Endothelial cell of umbilical vein (primary cell): ENCODE measurements at regions not wholly inside any gene's neighbourhood (a gene's known extent, or its start where the extent isn't known, plus 50 kb on each side); places are given as distances from the start of the nearest gene placed in this dataset.

ENCODE experiments used
- BruUV-seq: library from RNA; stranded (reverse); fragments of 400-500 nt; replicated peaks from 2 replicates; lab custom pipeline; 2021; lab: Mats Ljungman, UMichigan
- CTCF ChIA-PET: fragments of 300-600, 350-600 bp; sonication (Branson Sonifier 250); formaldehyde crosslinking; loops from one replicate; lab custom pipeline; 2021; ENCODE audit warnings: antibody characterized with exemption, inconsistent platforms; lab: Charles Lee
- POLR2A ChIA-PET: fragments of 300-600, 350-600 bp; sonication (Branson Sonifier 250); formaldehyde crosslinking; loops from one replicate; lab custom pipeline; 2021; ENCODE audit warnings: antibody characterized with exemption, inconsistent platforms; lab: Charles Lee
- DNase-seq: peaks from one replicate; pipeline ENCODE4 v3.0.0-alpha.2; 2011; ENCODE audit warnings: low read depth, low spot score
- FAIRE-seq: peaks from 2 replicates; lab custom pipeline; 2011; peaks lifted over from hg19 to GRCh38; lab: Jason Lieb, UNC
- H2AFZ ChIP-seq: 2 replicates; pipeline ENCODE4 v1.6.0; 2012; ENCODE audit warnings: low read depth, low read length, control low read depth, inconsistent platforms
- H3K27ac ChIP-seq: 2 replicates; pipeline ENCODE4 v1.5.1; 2011; ENCODE audit warnings: low read depth, mild to moderate bottlenecking, control low read depth, low read length, moderate library complexity; ENCODE audit not compliant: insufficient read depth
- H3K27me3 ChIP-seq, 2 experiments: 2 replicates each; pipeline versions ENCODE4 v1.6.0 to v1.6.1; 2011; ENCODE audit warnings: low read length in 2 of 2, mixed read lengths in 1 of 2; ENCODE audit not compliant: control insufficient read depth in 2 of 2, insufficient read depth in 2 of 2
- H3K36me3 ChIP-seq, 2 experiments: 2 replicates in 1 of 2; 3 replicates in 1 of 2; pipeline ENCODE4 v1.5.1; 2011; ENCODE audit warnings: low read length in 2 of 2, mild to moderate bottlenecking in 1 of 2, moderate library complexity in 1 of 2; ENCODE audit not compliant: control insufficient read depth in 2 of 2, insufficient read depth in 2 of 2; ENCODE audit errors: extremely low read depth in 1 of 2
- H3K4me1 ChIP-seq: 3 replicates; pipeline ENCODE4 v1.5.1; 2011; ENCODE audit warnings: mild to moderate bottlenecking, low read length; ENCODE audit not compliant: control insufficient read depth, insufficient read depth; ENCODE audit errors: extremely low read depth
- H3K4me2 ChIP-seq: 2 replicates; pipeline ENCODE4 v1.6.1; 2011; ENCODE audit warnings: low read length, control low read depth, mixed read lengths; ENCODE audit not compliant: insufficient read depth
- H3K4me3 ChIP-seq, 3 experiments: fragments of 200-600 bp in 1 of 3; sonication (generic), shearing (Covaris generic) in 1 of 3; replicated peaks in 1 of 3; 2 replicates each; pipeline ENCODE4 v1.5.1; 2011 to 2016; ENCODE audit warnings: control low read depth in 3 of 3, low read length in 3 of 3, mild to moderate bottlenecking in 2 of 3, inconsistent platforms in 1 of 3, low read depth in 1 of 3, moderate library complexity in 1 of 3; ENCODE audit not compliant: insufficient read depth in 1 of 3
- H3K79me2 ChIP-seq: 2 replicates; pipeline ENCODE4 v1.6.0; 2012; ENCODE audit warnings: low read length, inconsistent platforms; ENCODE audit not compliant: control insufficient read depth, insufficient read depth
- H3K9ac ChIP-seq: replicated peaks from 2 replicates; pipeline ENCODE3; 2011; ENCODE audit warnings: low read length, control low read depth; ENCODE audit not compliant: insufficient read depth; ENCODE audit errors: extremely low read depth
- H3K9me1 ChIP-seq: replicated peaks from 3 replicates; pipeline ENCODE4 v1.6.0; 2011; ENCODE audit warnings: mild to moderate bottlenecking, low read length; ENCODE audit not compliant: control insufficient read depth, insufficient read depth; ENCODE audit errors: extremely low read depth
- H3K9me3 ChIP-seq: replicated peaks from 2 replicates; pipeline ENCODE4 v1.5.1; 2012; ENCODE audit warnings: low read length, inconsistent platforms; ENCODE audit not compliant: control insufficient read depth, insufficient read depth
- H4K20me1 ChIP-seq: replicated peaks from 2 replicates; pipeline ENCODE3; 2011; ENCODE audit warnings: mild to moderate bottlenecking, low read length; ENCODE audit not compliant: control insufficient read depth, insufficient read depth; ENCODE audit errors: extremely low read depth
- CTCF ChIP-seq, 2 donors: IDR thresholded peaks; 1 replicate in 1 of 2; 2 replicates in 1 of 2; pipeline ENCODE4 v1.5.1; 2011; ENCODE audit warnings: low read length in 2 of 2, mild to moderate bottlenecking in 2 of 2, moderate library complexity in 2 of 2, control low read depth in 1 of 2, inconsistent platforms in 1 of 2, low read depth in 1 of 2; ENCODE audit not compliant: insufficient read depth in 1 of 2; ENCODE audit errors: extremely low read depth in 1 of 2
- EZH2 ChIP-seq: IDR thresholded peaks from 2 replicates; pipeline ENCODE4 v1.6.1; 2012; ENCODE audit warnings: borderline replicate concordance, low read depth, mild to moderate bottlenecking, moderate library complexity, low read length, inconsistent platforms; ENCODE audit not compliant: severe bottlenecking
- FOS ChIP-seq: IDR thresholded peaks from 2 replicates; pipeline ENCODE4 v1.6.1; 2011; ENCODE audit warnings: mild to moderate bottlenecking, low read length, moderate library complexity, borderline replicate concordance; ENCODE audit not compliant: insufficient read depth
- GATA2 ChIP-seq: IDR thresholded peaks from 2 replicates; pipeline ENCODE4 v1.7.0; 2011; ENCODE audit warnings: low read depth, mild to moderate bottlenecking, moderate library complexity, mixed read lengths, low read length; ENCODE audit not compliant: insufficient read length, insufficient read depth
- JUN ChIP-seq: IDR thresholded peaks from 2 replicates; pipeline ENCODE4 v1.6.1; 2011; ENCODE audit warnings: borderline replicate concordance, low read depth; ENCODE audit not compliant: insufficient read length, insufficient read depth
- MAX ChIP-seq: IDR thresholded peaks from 2 replicates; pipeline ENCODE4 v1.6.1; 2011; ENCODE audit not compliant: insufficient read depth, insufficient read length
- MYC ChIP-seq: IDR thresholded peaks from one replicate; pipeline ENCODE4 v1.6.1; 2011; ENCODE audit warnings: mild to moderate bottlenecking, low read depth, low read length
- POLR2A ChIP-seq: IDR thresholded peaks from 2 replicates; pipeline ENCODE4 v1.6.1; 2012; ENCODE audit warnings: low read depth, mild to moderate bottlenecking, control low read depth, low read length
- POLR2AphosphoS5 ChIP-seq: IDR thresholded peaks from 2 replicates; pipeline ENCODE4 v1.6.1; 2012; ENCODE audit warnings: low read depth, mild to moderate bottlenecking, control low read depth, low read length, moderate library complexity; ENCODE audit not compliant: insufficient read depth
- dilution Hi-C: fragments of 300-500 bp; cut with MboI; formaldehyde crosslinking; loops from one replicate; pipeline ENCODE4 v1.15.0; 2019; ENCODE audit warnings: low sequenced_read_pairs; ENCODE audit not compliant: extremely low pct_ligation_motif_present
- intact Hi-C: fragments of 100-400 bp; cut with micrococcal nuclease; formaldehyde crosslinking; loops from one replicate; pipeline ENCODE4 v1.10.0; 2022

GRCh38 chr18:6509417-6509816, 94.7 kb upstream of the L3MBTL4 start:
- no peak overlapping the region for H2AFZ ChIP-seq
- H3K9me3 ChIP-seq: no peaks in the 10 kb centered on the region
- no peak overlapping the region for H3K4me3 ChIP-seq
- ChIA-PET POLR2A (no interaction called here), CTCF (no interaction called here)
- no peaks in the 10 kb centered on the region for H3K9me1 ChIP-seq
- H4K20me1 ChIP-seq: no peaks in the 10 kb centered on the region
- TF ChIP-seq EZH2: no peak
- no peak for TF ChIP-seq POLR2A
- TF ChIP-seq GATA2: no peak
- no peak for TF ChIP-seq MYC
- TF ChIP-seq JUN: no peak
- no peak for TF ChIP-seq MAX
- no peak for TF ChIP-seq POLR2AphosphoS5
- no peak for TF ChIP-seq CTCF (IDR thresholded peaks at IDR 0.05; ENCODE audit: extremely low read depth in 1 of 2, insufficient read depth in 1 of 2, low read depth in 1 of 2, low read length in 2 of 2)
- no peak for TF ChIP-seq FOS
- H3K27me3 ChIP-seq: no peaks in the 10 kb centered on the region
- intact Hi-C loops (no loop called here), dilution Hi-C loops (no loop called here)
- no TSS peak for BruUV-seq
- no peak overlapping the region for H3K9ac ChIP-seq
- H3K4me1 ChIP-seq: no peaks in the 10 kb centered on the region
- FAIRE-seq: no peak
- no peaks in the 10 kb centered on the region for H3K36me3 ChIP-seq
- DNase-seq: no peak
- H3K27ac ChIP-seq: no peak overlapping the region
- H3K4me2 ChIP-seq: no peak overlapping the region
- H3K79me2 ChIP-seq: no peaks in the 10 kb centered on the region
